Medulla oblongata (tissue), 1 donor: ENCODE measurements at regions not wholly inside any gene's neighbourhood (a gene's known extent, or its start where the extent isn't known, plus 50 kb on each side); places are given as distances from the start of the nearest gene placed in this dataset.
"Not testable (repeated sequence)": the region's sequence is repeated elsewhere in the genome, so short reads cannot be mapped to it uniquely, and the experiment has no call there.

Source experiments
- DNase-seq: peaks from one replicate; pipeline ENCODE4 v3.0.0-alpha.2; 2015; ENCODE audit errors: extremely low spot score

DNA sequence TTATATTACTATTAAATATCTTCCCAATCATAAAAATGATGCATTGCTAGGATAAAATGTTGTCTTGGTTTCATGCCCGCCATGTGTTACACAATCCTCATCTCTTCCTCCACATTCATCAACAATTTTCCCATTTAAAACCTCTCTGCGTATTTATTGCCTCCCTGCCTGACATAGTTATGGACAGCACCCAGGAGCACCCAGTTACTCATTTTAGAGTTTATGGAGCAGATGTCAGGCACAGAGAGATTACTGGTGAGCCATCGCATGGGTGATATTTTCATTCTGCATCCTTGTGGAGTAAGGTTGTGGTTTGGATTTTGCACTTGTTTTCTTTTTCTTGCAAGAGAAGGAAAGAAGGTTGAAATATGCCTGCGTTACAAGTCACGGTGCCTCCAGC lies 116.7 kb upstream of the NPAS2 start:
- DNase-seq, result no peak

GRCh38 chr2:100703739-100704138 lies 116.2 kb upstream of the NPAS2 start:
- no peak for DNase-seq

GRCh38 chr2:100704156-100704555 lies 115.8 kb upstream of the NPAS2 start:
- no peak for DNase-seq

- no peak for DNase-seq
These were observed 115.2 kb upstream of the NPAS2 start for GRCh38 chr2:100704711-100705110.

GRCh38 chr2:100707016-100707947 lies 112.7 kb upstream of the NPAS2 start:
- DNase-seq, result no peak

DNA sequence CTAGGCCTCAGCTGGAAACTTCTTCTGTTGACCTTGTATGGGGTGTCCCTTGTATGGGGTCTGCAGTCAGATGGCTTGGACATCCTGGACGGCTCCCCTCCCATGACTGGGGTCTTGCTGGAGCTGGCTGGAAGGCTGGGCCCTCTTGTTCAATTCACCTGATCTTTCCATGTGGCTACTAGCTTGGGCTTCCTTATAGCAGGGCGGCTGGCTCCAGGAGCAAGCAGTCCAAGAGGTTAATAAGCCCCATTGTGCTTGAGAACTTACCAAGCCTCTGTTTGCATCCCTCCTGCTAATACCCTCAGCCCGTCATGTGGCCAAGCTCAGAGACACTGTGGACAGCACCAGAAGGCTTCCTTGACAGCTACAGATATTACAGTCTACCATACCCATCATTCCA lies 111.6 kb upstream of the NPAS2 start:
- DNase-seq, result no peak

- no peak for DNase-seq
These were observed 106.8 kb upstream of the NPAS2 start for GRCh38 chr2:100713106-100713505.

DNA sequence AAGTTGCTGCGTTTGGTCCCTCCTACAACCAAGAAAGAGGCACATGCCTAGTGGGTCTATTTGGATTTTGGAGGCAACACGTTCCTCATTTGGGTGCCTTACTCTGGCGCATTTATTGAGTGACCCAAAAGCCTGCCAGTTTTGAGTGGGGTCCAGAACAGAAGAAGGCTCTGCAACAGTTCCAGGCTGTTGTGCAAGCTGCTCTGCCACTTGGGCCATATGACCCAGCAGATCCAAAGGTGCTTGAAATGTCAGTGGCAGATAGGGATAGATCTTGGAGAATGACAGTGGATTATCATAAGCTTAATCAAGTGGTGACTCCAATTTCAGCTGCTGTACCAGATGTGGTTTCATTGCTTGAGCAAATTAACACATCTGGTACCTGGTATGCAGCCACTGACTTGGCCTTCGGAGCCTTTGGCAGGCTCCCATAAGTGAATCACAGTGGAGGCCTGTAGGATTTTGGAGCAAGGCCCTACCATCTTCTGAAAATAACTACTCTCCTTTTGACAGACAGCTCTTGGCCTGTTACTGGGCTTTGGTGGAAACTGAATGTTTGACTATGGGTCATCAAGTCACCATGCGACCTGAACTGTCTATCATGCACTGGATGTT lies 105.4 kb upstream of the NPAS2 start:
- not testable (repeated sequence) for DNase-seq

DNA sequence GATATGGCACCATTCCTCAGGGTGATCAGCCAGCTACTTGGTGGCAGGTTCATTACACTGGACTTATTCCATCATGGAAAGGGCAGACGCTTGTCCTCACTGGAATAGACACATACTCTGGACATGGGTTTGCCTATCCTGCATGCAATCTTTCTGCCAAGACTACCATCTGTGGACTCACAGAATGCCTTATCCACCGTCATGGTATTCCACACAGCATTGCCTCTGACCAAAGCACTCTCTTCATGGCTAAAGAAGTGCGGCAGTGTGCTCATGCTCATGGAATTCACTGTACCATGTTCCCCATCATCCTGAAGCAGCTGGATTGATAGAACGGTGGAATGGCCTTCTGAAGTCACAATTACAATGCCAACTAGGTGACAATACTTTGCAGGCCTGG lies 104.1 kb upstream of the NPAS2 start:
- not testable (repeated sequence) for DNase-seq

GRCh38 chr2:100716581-100716980 lies 103.4 kb upstream of the NPAS2 start:
- no peak for DNase-seq

- no peak for DNase-seq
These were observed 101.8 kb upstream of the NPAS2 start for GRCh38 chr2:100718065-100718629.

DNA sequence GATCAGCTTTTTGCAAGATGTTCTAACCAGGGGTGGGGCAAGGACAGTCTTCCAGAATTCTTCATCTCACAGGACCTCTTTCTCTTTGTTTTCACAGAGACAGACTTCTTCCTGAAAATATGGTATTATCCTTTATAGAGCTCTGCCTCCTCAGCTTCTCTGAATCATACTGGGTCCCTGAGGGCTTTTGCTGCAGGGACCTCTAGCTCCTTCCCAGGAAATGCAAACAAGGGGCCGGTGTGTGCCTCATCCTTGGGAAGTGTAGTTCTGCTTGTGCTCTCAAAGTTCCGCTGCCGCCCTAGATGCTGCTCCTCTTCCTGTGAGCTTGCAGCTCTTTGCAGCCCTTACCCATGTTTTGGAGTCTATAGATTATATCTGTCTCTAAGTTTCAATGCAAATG lies 99.5 kb upstream of the NPAS2 start:
- DNase-seq, result no peak

- DNase-seq, result no peak
These were observed 98.2 kb upstream of the NPAS2 start for GRCh38 chr2:100721693-100722092.

DNA sequence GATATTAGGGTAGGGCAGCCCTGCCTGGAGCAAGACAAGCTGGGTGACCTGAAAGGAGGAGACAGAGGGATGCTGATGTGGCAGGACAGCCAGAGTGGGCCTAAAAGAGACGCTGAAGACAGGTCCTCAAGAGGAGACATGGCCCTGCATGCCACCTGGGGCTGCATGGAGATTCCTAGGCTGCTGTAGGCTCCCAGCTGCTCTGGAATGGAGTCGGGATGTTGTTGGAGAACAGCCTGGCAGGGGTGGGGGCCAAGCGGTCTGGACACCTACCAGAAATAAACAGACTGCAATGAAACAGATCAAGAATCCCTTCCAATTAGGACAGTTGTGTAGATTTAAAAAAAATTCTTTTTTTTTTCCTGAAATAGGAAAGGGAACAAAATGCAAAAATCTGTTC lies 97.8 kb upstream of the NPAS2 start:
- DNase-seq, result no peak

GRCh38 chr2:100726866-100727265 lies 93.1 kb upstream of the NPAS2 start:
- no peak for DNase-seq

- DNase-seq, result no peak
These were observed 89.6 kb upstream of the NPAS2 start for GRCh38 chr2:100730290-100730868.

- no peak for DNase-seq
These were observed 88.4 kb upstream of the NPAS2 start for GRCh38 chr2:100731535-100731981.

DNA sequence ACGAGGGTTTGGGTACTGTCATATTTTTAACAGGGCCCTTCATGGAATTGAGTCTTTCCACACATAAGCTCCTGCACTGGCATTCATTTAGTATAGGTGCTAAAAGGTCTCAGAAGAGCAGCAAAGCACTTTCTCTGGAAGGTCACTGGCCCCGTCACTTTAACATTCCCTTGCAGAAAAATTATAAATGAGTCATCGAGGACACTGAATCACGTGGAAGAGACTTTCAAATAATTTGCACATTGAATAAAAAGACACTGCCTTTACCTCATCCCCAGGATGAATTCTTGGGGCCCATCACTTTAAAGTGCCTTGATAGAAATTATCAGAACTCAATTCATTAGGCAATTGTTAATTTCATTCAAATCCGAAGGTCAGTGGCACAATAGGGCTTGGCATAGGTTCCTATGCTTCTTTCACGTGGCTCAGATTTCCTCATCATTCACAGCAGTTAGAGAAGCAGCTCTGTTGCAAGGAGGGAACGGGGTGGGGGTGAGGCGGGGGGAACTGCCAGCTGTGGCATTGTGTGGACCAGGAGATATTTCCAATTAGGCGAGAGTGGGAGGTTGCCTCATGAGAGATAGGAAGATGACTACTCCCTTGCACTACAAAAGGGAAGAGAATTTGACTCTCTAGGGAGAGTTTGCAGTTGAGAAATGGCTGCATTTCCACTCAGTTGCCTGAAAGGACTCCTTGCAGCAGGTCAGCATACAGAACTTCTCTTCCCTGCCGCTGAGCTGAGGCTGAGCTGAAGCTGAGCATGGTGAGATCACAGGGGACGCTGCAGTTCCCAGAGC lies 86.3 kb upstream of the NPAS2 start:
- DNase-seq, result no peak

DNA sequence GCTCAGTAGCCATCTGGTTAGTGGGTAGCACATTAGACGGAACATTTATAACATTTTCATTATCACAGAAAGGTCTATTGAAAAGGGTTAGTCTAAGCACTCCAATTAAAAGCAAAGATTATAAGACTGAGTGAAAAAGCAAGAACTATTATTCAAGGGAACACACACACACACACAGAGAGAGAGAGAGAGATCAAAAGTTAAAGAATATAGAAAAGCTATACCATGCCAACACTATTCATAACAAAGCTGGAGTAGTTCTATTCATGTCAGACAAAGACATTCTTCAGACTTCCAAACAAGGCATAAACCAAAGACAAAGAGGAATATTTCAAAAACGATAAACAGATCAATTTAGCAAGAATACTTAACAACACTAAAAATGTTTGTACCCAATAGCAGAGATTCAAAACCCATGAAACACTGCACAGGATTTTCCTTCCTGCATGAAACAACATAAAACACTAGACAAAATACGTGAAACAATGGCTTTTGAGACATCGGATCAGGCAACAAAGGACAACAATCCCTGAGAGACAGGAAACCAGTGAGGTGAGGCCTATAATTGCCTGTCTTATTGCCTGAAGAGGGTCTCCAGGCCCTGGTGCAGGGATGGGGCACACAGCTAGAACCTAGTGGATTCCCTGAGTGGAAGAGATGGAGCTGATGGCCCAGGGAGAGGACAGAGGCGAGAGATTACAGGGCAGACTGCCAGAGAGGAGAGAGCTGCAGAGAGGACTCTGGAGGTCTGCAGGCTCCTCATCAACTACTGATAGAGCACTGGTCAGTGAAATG lies 83.6 kb upstream of the NPAS2 start:
- DNase-seq, result no peak

- DNase-seq, result no peak
These were observed 80.1 kb upstream of the NPAS2 start for GRCh38 chr2:100739735-100740432.
